ENCODE measurements at regions not wholly inside any gene's neighbourhood (a gene's known extent, or its start where the extent isn't known, plus 50 kb on each side); places are given as distances from the start of the nearest gene placed in this dataset.

GRCh38 chr7:19213746-19214145, 68.5 kb upstream of the FERD3L start:
- TF ChIP-seq POLR2A (IDR thresholded peaks at IDR 0.05; ENCODE audit: low read depth, low read length) = no peak
- TF ChIP-seq USF2 (IDR thresholded peaks at IDR 0.05; ENCODE audit: low read depth, low read length) = no peak
